ENCODE measurements at regions not wholly inside any gene's neighbourhood (a gene's known extent, or its start where the extent isn't known, plus 50 kb on each side); places are given as distances from the start of the nearest gene placed in this dataset.

DNA sequence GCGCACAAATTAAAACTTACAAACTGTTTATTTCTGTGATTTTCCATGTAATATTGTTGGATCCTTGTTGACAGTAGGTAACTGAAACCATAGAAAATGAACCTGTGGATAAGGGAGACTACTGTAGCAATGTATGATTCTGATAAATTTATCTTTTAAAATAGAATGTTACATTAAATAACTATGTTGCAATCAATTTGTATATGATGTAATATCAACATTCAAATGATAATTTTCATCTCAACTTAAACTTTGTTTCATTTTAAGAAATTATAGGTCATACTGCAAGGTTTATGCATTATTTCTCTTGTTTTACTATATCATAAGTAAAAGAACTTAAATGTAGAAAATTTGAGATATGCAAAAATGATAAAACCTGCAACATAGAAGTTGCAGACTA lies 718.0 kb upstream of the MBL2 start:
- TF ChIP-seq, protein P1, sequence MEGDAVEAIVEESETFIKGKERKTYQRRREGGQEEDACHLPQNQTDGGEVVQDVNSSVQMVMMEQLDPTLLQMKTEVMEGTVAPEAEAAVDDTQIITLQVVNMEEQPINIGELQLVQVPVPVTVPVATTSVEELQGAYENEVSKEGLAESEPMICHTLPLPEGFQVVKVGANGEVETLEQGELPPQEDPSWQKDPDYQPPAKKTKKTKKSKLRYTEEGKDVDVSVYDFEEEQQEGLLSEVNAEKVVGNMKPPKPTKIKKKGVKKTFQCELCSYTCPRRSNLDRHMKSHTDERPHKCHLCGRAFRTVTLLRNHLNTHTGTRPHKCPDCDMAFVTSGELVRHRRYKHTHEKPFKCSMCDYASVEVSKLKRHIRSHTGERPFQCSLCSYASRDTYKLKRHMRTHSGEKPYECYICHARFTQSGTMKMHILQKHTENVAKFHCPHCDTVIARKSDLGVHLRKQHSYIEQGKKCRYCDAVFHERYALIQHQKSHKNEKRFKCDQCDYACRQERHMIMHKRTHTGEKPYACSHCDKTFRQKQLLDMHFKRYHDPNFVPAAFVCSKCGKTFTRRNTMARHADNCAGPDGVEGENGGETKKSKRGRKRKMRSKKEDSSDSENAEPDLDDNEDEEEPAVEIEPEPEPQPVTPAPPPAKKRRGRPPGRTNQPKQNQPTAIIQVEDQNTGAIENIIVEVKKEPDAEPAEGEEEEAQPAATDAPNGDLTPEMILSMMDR (IDR thresholded peaks at IDR 0.05): no peak
- no peak for TF ChIP-seq POLR2A (IDR thresholded peaks at IDR 0.05)
